ENCODE measurements at regions not wholly inside any gene's neighbourhood (a gene's known extent, or its start where the extent isn't known, plus 50 kb on each side); places are given as distances from the start of the nearest gene placed in this dataset.

DNA sequence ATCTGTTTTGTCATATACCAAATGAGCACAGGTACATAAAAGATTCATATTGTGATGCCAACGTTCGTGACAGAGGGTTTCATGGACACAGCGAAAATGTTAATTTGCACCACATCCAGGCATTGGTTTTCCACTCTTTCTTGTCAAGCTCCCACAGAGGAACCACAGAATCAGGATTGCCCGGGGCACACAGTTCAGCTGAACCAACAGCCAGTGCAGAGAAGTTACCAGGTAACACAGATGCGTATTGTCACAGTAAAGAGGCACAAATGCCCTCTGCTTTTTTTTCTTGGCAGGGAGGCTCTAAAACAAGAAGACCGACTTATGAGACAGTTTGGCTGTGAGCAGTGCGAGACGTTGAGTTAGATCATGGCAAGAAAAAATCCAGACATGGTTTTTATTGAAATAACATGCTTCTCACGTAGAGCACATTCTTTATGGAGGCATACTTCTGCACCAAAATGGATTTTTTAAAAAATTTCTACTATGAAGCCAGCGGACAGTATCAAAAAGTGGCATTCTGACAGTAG lies 331.1 kb upstream of the KIAA1217 start:
- WGBS (ENCODE audit: insufficient coverage, low coverage, low lambda C conversion rate, missing lambda C conversion rate), result 64% methylated on average over 9 of the region's 10 CpGs
- no peaks in the 10 kb centered on the region for H3K9me3 ChIP-seq
- intact Hi-C loops (cut with DNase I), result no loop called here
- TF ChIP-seq, protein P1, sequence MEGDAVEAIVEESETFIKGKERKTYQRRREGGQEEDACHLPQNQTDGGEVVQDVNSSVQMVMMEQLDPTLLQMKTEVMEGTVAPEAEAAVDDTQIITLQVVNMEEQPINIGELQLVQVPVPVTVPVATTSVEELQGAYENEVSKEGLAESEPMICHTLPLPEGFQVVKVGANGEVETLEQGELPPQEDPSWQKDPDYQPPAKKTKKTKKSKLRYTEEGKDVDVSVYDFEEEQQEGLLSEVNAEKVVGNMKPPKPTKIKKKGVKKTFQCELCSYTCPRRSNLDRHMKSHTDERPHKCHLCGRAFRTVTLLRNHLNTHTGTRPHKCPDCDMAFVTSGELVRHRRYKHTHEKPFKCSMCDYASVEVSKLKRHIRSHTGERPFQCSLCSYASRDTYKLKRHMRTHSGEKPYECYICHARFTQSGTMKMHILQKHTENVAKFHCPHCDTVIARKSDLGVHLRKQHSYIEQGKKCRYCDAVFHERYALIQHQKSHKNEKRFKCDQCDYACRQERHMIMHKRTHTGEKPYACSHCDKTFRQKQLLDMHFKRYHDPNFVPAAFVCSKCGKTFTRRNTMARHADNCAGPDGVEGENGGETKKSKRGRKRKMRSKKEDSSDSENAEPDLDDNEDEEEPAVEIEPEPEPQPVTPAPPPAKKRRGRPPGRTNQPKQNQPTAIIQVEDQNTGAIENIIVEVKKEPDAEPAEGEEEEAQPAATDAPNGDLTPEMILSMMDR (IDR thresholded peaks at IDR 0.05), result no peak
- no peak for TF ChIP-seq POLR2A (IDR thresholded peaks at IDR 0.05)
- no peaks in the 10 kb centered on the region for H3K36me3 ChIP-seq
- no peaks in the 10 kb centered on the region for H3K27me3 ChIP-seq
- no peak for ATAC-seq
- H3K27ac ChIP-seq, result no peak overlapping the region
- H3K4me1 ChIP-seq, result no peaks in the 10 kb centered on the region
- no peak for DNase-seq
- no peak overlapping the region for H3K4me3 ChIP-seq

DNA sequence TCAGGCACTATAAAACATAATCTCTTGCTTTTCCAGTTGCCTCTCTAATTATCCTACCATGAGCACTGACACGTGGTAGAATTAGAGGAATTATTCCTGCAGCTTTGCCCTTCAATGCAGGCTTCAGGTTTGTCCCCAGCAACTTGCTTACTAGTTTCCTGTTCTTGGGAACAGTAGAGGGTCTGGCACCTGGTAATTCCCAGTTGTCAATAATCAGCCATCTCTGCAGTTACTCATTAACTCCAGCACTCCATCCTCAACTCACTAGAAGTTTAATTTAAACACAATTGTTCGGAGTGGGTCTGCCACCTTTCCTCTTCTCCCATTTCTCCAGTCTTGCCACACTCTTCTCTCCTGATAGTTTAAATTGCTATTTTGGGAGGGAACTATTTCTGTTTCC lies 324.3 kb upstream of the KIAA1217 start:
- no peak overlapping the region for H3K4me3 ChIP-seq
- no peak overlapping the region for H3K27ac ChIP-seq
- intact Hi-C loops (cut with DNase I), result no loop called here
- no peak for TF ChIP-seq POLR2A (IDR thresholded peaks at IDR 0.05)
- TF ChIP-seq, protein P1 (IDR thresholded peaks at IDR 0.05), result no peak
- no peak for DNase-seq
- H3K27me3 ChIP-seq, result no peaks in the 10 kb centered on the region
- 15% methylated on average over 2 of the region's 2 CpGs for WGBS (ENCODE audit: insufficient coverage, low coverage, low lambda C conversion rate, missing lambda C conversion rate)
- H3K4me1 ChIP-seq, result no peaks in the 10 kb centered on the region
- no peak for ATAC-seq
- no peaks in the 10 kb centered on the region for H3K36me3 ChIP-seq
- H3K9me3 ChIP-seq, result no peaks in the 10 kb centered on the region

DNA sequence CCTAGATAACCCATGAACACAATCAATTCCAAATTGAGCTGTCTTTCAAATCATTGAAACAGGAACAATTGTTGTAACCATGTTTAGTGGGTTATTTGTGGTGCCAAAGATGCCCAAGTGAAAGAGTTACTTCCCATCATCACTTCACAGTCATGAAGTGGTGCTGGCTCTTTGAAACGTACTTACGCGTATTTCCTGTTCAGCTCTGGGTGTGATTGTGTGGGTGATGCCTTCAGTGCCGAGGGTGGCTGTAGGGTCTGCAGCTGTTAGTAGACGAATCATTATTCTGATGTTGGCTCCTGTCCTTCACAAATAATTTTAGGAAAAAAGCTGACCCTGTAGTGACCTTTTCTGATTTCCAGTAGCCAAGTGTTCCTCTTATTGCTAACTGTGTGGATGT lies 323.1 kb upstream of the KIAA1217 start:
- intact Hi-C loops (cut with DNase I), result no loop called here
- Histone ChIP-seq H3K36me3 (no peaks in the 10 kb centered on the region), H3K27ac (no peak overlapping the region), H3K4me1 (no peaks in the 10 kb centered on the region), H3K27me3 (no peaks in the 10 kb centered on the region), H3K9me3 (no peaks in the 10 kb centered on the region), H3K4me3 (no peak overlapping the region)
- DNase-seq (no peak), ATAC-seq (no peak)
- TF ChIP-seq, protein P1 (IDR thresholded peaks at IDR 0.05), result no peak
- TF ChIP-seq POLR2A (IDR thresholded peaks at IDR 0.05), result no peak
- 50% methylated on average over 5 of the region's 5 CpGs for WGBS (ENCODE audit: insufficient coverage, low coverage, low lambda C conversion rate, missing lambda C conversion rate)

DNA sequence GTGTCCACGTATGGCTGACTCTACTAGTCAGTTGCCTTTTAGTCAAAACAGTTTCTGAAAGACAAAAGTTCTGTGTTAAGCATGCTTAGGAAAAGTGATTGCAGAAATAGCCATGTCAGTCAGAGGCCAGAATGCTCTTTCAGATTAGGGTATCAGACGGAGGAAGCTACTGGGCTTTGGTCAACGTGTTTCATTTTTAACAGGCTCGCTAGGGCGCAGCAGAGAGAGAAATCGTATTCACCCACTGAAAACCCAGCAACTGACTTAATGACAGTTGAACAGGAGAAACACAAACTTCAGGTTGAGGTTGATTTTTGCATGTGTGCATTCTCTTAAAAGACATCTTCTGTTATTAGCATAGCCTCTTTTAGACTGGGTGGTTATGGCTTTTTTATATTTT lies 322.6 kb upstream of the KIAA1217 start:
- Histone ChIP-seq H3K9me3 (no peaks in the 10 kb centered on the region), H3K27me3 (no peaks in the 10 kb centered on the region), H3K36me3 (no peaks in the 10 kb centered on the region), H3K27ac (no peak overlapping the region), H3K4me1 (no peaks in the 10 kb centered on the region), H3K4me3 (no peak overlapping the region)
- 9% methylated on average over 6 of the region's 6 CpGs for WGBS (ENCODE audit: insufficient coverage, low coverage, low lambda C conversion rate, missing lambda C conversion rate)
- intact Hi-C loops (cut with DNase I), result no loop called here
- no peak for ATAC-seq
- no peak for TF ChIP-seq POLR2A (IDR thresholded peaks at IDR 0.05)
- TF ChIP-seq, protein P1 (IDR thresholded peaks at IDR 0.05), result peak in 1 of 4 donors; percentile 6
- no peak for DNase-seq

DNA sequence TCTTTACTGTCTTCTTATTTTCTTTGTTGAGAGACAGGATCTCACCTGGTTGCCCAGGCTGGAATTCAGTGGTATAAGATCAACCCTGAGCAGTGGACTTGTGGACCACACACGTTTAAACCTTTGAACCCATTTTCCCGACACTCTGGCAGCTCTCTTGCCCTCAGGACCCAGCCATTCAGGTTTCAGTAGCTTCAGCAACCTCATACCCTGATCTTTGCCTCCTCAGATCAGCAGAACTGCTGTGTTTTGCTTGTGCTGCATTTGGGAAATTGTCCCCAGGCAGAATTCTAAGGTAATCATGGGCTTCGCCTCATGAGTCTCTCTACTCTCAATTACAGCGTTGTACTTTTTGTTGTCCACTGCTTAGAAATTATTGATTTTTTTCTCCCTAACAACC lies 317.6 kb upstream of the KIAA1217 start:
- Histone ChIP-seq H3K9me3 (no peaks in the 10 kb centered on the region), H3K4me1 (no peaks in the 10 kb centered on the region), H3K27me3 (no peaks in the 10 kb centered on the region), H3K36me3 (no peaks in the 10 kb centered on the region), H3K27ac (no peak overlapping the region), H3K4me3 (no peak overlapping the region)
- ATAC-seq (no peak), DNase-seq (no peak)
- TF ChIP-seq POLR2A (IDR thresholded peaks at IDR 0.05), result no peak
- TF ChIP-seq, protein P1 (IDR thresholded peaks at IDR 0.05), result no peak
- 44% methylated on average over 4 of the region's 4 CpGs for WGBS (ENCODE audit: insufficient coverage, low coverage, low lambda C conversion rate, missing lambda C conversion rate)
- intact Hi-C loops (cut with DNase I), result no loop called here
